ENCODE measurements at regions not wholly inside any gene's neighbourhood (a gene's known extent, or its start where the extent isn't known, plus 50 kb on each side); places are given as distances from the start of the nearest gene placed in this dataset.

GRCh38 chr6:22906091-22906549 lies 336.8 kb downstream of the HDGFL1 start:
- peak in 11 of 12 donors; percentile 6 to 49 (median 36) for TF ChIP-seq CTCF (IDR thresholded peaks at IDR 0.05)
- no peak for TF ChIP-seq POLR2A (IDR thresholded peaks at IDR 0.05)
